Heart left ventricle (tissue), 13 donors: ENCODE measurements at regions not wholly inside any gene's neighbourhood (a gene's known extent, or its start where the extent isn't known, plus 50 kb on each side); places are given as distances from the start of the nearest gene placed in this dataset.

Experiments
- CTCF ChIP-seq, 12 donors: fragments of 200-600 bp; sonication (generic) in 4 of 12; IDR thresholded peaks; one replicate each; pipeline versions ENCODE4 v1.5.0 to v1.8.0; 2018 to 2022; ENCODE audit warnings: antibody characterized with exemption in 12 of 12, mild to moderate bottlenecking in 5 of 12
- POLR2A ChIP-seq, 2 donors: fragments of 450-650 bp; IDR thresholded peaks; one replicate each; pipeline ENCODE4 v1.6.1; 2017; ENCODE audit warnings: antibody characterized with exemption in 2 of 2, mild to moderate bottlenecking in 2 of 2, moderate library complexity in 2 of 2
- donor health status: ischemic (EF 13 %, LVEDD 7.1; RV severe dilation, severe dysfunction).
- donor health status: DM: no; HTN: yes; CAD: no.
- donor health status: DM: no; HTN: no; CAD: no.
- donor health status: ischemic (EF 25% LVEDD 6.9; RV normal size, moderate dysfunction).
- donor health status: ischemic (EF 25% LVEDD 5.7; RV mildly dilated, moderate dysfunction).
- donor health status: ischemic (EF 35%, LVEDD 5.7; RV mildly dilated, moderate dysfunction).
- donor health status: nonischemic (EF 11% LVEDD 7.7; RV severe dilation, severe dysfunction).
- donor health status: DM: yes; HTN: yes; CAD: no.
- donor health status: PGD.
- donor health status: ischemic (EF 29% LVEDD 5.4; RV normal size, mild dysfunction).
- donor health status: nonischemic (EF 23%, LVEDD 6.1; RV moderate dilation, normal function).

- no peak for TF ChIP-seq CTCF (IDR thresholded peaks at IDR 0.05)
- no peak for TF ChIP-seq POLR2A (IDR thresholded peaks at IDR 0.05)
Measured at GRCh38 chr6:103687430-103687829, 1172.3 kb downstream of the HACE1 start.
